ENCODE measurements at regions not wholly inside any gene's neighbourhood (a gene's known extent, or its start where the extent isn't known, plus 50 kb on each side); places are given as distances from the start of the nearest gene placed in this dataset.
A peak's percentile ranks its signal among the peaks of the same experiment; 100 is the strongest.

DNA sequence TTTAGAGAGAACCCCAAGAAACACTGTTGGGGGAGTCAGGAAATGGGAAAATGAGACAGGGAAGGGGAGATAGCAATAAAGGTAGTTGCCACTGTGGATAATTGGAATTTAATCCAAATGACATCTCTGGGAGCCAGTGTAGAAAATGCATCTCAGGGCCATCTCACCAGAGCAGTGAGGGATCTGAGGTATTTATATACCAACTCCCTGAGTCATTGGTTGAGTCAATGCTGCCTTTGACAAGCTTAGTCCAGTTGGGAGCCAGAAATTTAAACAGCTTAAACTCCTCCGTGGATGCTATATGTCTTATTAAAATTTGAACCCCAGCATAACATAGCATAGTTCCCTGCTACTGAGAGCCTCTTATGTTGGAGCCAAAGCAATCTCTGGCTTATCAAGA, 140.3 kb downstream of the SLC30A10 start:
- intact Hi-C loops (cut with micrococcal nuclease): no loop called here
- Histone ChIP-seq H2BK15ac (ENCODE audit: low read depth, low read length) (no peak overlapping the region), H3K4ac (ENCODE audit: low read depth, low read length) (no peak overlapping the region), H4K5ac (ENCODE audit: low read depth, low read length) (no peak overlapping the region), H2BK5ac (ENCODE audit: low read depth, low read length, poor library complexity, severe bottlenecking) (no peak overlapping the region), H3K9ac (ENCODE audit: low read depth, low read length) (no peak overlapping the region), H3K9me3 (ENCODE audit: control insufficient read depth, insufficient read depth, low read length) (no peaks in the 10 kb centered on the region), H4K20me1 (ENCODE audit: insufficient read depth, low read length) (no peaks in the 10 kb centered on the region), H3K27ac (ENCODE audit: insufficient read depth, low read length) (no peak overlapping the region), H3K14ac (replicated peaks; ENCODE audit: low read depth, low read length) (no peak overlapping the region), H3K36me3 (ENCODE audit: control insufficient read depth, insufficient read depth, low read length) (no peaks in the 10 kb centered on the region), H3K56ac (ENCODE audit: extremely low read depth, insufficient read depth, low read length) (no peak overlapping the region), H2BK20ac (ENCODE audit: low read depth, low read length) (no peak overlapping the region), H3K27me3 (ENCODE audit: control insufficient read depth, insufficient read depth, low read length) (no peaks in the 10 kb centered on the region), H4K91ac (ENCODE audit: insufficient read depth, low read depth, low read length) (no peak overlapping the region), H2AK5ac (ENCODE audit: low read depth, low read length) (no peak overlapping the region), H3K23ac (ENCODE audit: low read depth, low read length) (no peak overlapping the region), H3K4me3 (ENCODE audit: insufficient read depth, low read depth, low read length) (no peak overlapping the region), H3K18ac (ENCODE audit: low read depth, low read length) (peak overlapping the region; percentile 46; the same call in 1 of the 2 replicates), H2AK9ac (replicated peaks; ENCODE audit: low read depth, low read length, poor library complexity) (no peak overlapping the region), H3K4me1 (ENCODE audit: control insufficient read depth, insufficient read depth, low read length) (peaks cover 9% of the 10 kb centered on the region), H3K79me1 (ENCODE audit: low read depth in 1 of 2, low read length in 2 of 2) (no peaks in the 10 kb centered on the region), H2AFZ (replicated peaks; ENCODE audit: low read length, poor library complexity) (no peak overlapping the region), H3K9me1 (ENCODE audit: insufficient read depth, low read length) (no peaks in the 10 kb centered on the region; the same call in 1 of the 2 replicates), H2BK120ac (ENCODE audit: low read depth, low read length) (no peak overlapping the region), H3K4me2 (ENCODE audit: low read depth, low read length) (no peak overlapping the region; the same call in 1 of the 2 replicates), H4K8ac (ENCODE audit: low read depth in 2 of 2, low read length in 2 of 2) (no peak overlapping the region)
- no CpG with 5 or more reads among the region's 1 CpG for WGBS, 2 experiments (ENCODE audit: extremely low coverage in 2 of 2, insufficient read length in 1 of 2)
- dilution Hi-C loops (cut with HindIII; ENCODE audit: low sequenced_read_pairs, unreplicated experiment): no loop called here
- DNase-seq: peak; percentile 72
- ChIA-PET POLR2A (ENCODE audit: unreplicated experiment) (no interaction called here), CTCF (no interaction called here)
- in situ Hi-C loops (cut with MboI; ENCODE audit: low sequenced_read_pairs): no loop called here
- peak; percentile 60 for ATAC-seq (ENCODE audit: low read depth)
- TF ChIP-seq NFE2L2 (IDR thresholded peaks at IDR 0.05; ENCODE audit: low read depth, low read length) (no peak), MXI1 (IDR thresholded peaks at IDR 0.05; ENCODE audit: borderline replicate concordance, low read depth, low read length) (no peak), MAFK (IDR thresholded peaks at IDR 0.05; ENCODE audit: low read depth, low read length) (no peak), FOS (IDR thresholded peaks at IDR 0.05; ENCODE audit: low read depth, low read length) (no peak), RFX5 (IDR thresholded peaks at IDR 0.05; ENCODE audit: low read depth, low read length) (no peak), CEBPB (IDR thresholded peaks at IDR 0.05; ENCODE audit: low read depth, low read length) (no peak), SMC3 (IDR thresholded peaks at IDR 0.05; ENCODE audit: low read depth, low read length) (no peak), MAZ (IDR thresholded peaks at IDR 0.05; ENCODE audit: borderline replicate concordance, low read depth, low read length) (no peak), CHD1 (IDR thresholded peaks at IDR 0.05; ENCODE audit: low read depth, low read length) (no peak), POLR2A (IDR thresholded peaks at IDR 0.05; ENCODE audit: low read depth, low read length) (no peak)
- TF ChIP-seq, protein P1, sequence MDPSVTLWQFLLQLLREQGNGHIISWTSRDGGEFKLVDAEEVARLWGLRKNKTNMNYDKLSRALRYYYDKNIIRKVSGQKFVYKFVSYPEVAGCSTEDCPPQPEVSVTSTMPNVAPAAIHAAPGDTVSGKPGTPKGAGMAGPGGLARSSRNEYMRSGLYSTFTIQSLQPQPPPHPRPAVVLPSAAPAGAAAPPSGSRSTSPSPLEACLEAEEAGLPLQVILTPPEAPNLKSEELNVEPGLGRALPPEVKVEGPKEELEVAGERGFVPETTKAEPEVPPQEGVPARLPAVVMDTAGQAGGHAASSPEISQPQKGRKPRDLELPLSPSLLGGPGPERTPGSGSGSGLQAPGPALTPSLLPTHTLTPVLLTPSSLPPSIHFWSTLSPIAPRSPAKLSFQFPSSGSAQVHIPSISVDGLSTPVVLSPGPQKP (IDR thresholded peaks at IDR 0.05; ENCODE audit: borderline replicate concordance, low read depth, low read length): no peak
- TF ChIP-seq, protein P2, sequence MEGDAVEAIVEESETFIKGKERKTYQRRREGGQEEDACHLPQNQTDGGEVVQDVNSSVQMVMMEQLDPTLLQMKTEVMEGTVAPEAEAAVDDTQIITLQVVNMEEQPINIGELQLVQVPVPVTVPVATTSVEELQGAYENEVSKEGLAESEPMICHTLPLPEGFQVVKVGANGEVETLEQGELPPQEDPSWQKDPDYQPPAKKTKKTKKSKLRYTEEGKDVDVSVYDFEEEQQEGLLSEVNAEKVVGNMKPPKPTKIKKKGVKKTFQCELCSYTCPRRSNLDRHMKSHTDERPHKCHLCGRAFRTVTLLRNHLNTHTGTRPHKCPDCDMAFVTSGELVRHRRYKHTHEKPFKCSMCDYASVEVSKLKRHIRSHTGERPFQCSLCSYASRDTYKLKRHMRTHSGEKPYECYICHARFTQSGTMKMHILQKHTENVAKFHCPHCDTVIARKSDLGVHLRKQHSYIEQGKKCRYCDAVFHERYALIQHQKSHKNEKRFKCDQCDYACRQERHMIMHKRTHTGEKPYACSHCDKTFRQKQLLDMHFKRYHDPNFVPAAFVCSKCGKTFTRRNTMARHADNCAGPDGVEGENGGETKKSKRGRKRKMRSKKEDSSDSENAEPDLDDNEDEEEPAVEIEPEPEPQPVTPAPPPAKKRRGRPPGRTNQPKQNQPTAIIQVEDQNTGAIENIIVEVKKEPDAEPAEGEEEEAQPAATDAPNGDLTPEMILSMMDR (conservative IDR thresholded peaks at IDR 0.05; ENCODE audit: low read depth, low read length): no peak
- BruUV-seq (replicated peaks): no TSS peak
